Activated gamma-delta T cell treated with anti-CD3 and anti-CD28 coated beads, Interleukin-2, amount 50 U/mL, for 16 hours (primary cell): ENCODE measurements at regions not wholly inside any gene's neighbourhood (a gene's known extent, or its start where the extent isn't known, plus 50 kb on each side); places are given as distances from the start of the nearest gene placed in this dataset.
"Not testable (repeated sequence)": the region's sequence is repeated elsewhere in the genome, so short reads cannot be mapped to it uniquely, and the experiment has no call there.

Experiments used
- DNase-seq: peaks from one replicate; pipeline ENCODE4 v3.0.0-alpha.2; 2020; ENCODE audit warnings: low read depth

DNA sequence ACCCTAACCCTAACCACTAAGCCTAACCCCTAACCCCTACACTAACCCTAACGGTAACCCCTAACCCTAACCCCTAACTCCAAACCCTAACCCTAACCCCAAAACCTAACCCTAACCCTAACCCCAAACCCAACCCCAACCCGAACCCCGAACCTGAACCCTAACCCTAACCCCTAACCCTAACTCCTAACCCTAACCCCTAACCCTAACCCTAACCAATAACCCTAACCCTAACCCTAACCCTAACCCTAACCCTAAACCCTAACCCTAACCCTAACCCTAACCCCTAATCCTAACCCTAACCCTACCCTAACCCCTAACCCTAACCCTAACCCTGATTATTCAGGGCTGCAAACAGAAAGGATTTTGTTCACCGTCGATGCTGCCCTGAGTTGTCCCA lies 144.6 kb upstream of the DUSP22 start:
- DNase-seq: not testable (repeated sequence)

DNA sequence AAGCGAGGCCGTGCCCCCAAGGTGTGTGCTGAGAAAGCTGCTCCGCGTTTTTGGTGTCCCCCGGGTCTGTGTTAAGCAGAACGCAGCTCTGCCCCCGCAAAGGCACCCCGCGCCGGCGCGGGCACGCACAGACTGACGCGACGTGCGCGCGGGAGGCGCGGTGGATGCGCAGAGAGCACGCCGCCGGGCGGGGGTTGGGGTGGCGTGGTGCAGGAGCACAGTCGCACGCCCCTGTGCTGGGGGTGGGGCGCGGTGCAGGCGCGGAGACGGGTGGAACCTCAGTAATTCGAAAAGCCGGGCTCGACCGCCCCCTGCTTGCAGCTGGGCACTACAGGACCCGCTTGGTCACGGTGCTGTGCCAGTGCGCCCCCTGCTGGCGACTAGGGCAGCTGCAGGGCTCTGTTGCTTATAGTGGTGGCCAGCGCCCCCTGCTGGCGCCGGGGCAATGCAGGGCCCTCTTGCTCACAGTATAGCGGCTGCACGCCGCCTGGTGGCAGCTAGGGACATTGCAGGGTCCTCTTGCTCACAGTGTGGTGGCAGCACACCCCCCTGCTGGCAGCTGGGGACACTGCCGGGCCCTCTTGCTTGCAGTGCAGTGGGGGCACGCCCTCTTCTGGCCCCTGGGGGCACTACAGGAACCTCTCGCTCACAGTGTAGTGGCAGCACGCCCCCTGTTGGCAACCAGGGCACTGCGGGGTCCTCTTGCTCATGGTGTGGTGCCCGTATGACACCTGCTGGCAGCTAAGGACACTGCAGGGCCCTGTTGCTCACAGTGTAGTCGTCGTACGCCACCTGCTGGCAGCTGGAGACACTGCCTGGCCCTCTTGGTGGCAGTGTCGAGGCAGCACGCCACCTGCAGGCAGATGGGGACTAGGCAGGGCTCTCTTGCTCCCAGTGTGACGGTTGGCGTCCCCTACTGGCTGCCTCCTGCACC lies 144.0 kb upstream of the DUSP22 start:
- peak; percentile 32 for DNase-seq

DNA sequence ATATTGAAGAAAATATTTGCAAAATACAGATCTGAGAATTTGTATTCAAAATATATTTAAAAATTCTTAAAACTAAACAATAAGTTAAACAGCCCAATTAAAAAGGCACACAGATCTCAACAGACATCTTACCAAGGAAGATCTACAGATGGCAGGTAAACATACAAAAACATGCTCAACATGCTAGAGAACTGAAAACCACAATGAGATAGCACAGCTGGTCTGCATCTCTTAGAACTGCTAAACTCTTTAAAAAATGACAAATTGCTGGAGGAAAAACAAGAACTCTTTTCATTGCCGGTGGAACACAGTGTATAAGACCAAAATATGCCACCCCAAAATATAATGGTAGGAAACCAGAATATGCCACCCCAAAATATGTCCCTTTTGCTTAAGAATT lies 142.1 kb upstream of the DUSP22 start:
- DNase-seq: not testable (repeated sequence)

DNA sequence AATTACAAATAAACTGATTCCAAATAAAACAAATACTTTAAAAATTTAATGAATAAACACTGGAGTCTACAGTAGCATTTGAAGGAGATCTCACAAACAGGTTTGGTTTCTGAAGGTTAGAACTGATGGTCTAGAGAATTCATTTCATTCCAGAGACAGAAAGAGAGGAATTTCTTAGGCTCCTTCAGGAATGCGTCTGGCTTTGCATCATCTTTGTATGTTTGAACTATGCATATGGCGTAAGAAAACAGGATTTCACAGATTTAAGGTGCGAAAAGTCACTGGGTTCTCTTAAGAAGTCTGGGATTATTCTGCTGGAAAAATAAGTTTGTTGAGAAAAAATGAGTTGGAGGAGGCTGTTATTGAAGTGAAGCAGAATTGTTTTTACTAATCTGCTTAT lies 139.9 kb upstream of the DUSP22 start:
- DNase-seq: not testable (repeated sequence)

DNA sequence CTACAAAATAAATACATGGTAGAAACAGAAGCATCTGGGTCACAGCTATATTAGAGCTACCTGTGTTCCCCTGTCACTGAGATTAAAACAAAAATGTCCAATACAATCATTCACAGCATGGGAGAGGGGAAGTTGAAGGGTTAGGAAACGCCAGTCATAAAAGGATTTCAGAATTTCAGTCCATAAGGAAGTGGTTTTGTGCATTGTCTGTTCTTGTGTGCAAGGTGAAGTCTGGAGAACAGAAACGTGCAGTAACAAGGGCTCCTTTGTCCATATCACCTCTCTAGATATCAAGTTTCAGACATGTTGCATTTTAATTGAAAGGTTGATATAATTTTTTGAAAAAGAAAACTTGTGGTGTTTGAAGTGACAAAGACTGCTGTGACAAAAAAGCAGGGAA lies 139.3 kb upstream of the DUSP22 start:
- not testable (repeated sequence) for DNase-seq

DNA sequence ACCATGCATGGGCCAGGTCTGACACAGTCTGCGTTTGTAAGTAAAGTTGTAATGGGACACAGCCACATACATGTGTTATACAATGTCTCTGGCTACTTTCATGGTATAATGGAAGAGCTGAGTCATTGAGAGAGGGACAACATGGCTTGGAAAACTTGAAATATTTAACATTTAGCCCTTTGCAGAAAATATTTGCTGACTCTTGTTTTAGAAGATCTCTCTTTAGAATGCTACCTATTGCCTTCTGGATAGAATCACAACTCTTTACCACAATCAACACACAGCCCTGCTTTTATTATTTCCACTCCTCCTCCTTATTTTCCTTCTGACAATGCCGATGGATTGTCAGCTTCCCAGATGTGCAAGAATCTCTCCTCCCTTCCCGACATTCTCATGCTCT lies 138.4 kb upstream of the DUSP22 start:
- DNase-seq: not testable (repeated sequence)

DNA sequence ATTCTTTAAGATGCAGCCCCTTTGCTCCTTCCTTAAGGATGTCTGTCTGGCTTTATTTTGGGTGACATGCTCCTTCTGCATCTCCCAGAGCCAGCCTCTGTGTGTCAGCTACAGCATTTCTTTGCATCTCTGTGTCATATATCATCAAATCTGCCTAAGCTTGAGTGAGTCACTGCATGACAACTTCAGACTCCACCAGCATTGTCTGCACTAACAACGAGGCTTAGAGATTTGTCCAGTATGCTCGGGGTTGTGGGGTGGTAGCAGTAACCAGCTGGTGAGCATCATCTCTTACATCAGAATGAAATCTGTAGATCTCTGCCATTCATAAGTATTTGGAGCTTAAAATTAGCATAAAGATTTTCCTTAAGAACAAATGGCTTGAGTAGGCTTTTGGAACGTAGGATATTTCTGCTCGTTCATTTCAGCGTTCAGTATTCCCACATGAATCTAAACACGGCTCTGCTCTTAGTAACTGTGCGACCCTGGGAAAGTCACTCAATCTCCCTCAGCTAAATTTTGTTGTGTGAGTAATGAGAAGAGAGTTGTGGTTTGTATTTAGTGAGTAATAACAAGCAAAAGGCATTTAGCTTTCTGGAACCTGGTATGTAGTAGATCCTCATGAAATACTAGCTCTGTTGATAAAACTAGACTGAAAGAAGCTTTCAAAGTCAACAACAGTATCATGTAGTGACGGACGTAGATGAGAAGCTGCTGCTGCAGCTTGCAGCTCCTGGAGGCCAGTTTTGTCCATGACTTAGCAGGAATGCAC lies 137.8 kb upstream of the DUSP22 start:
- DNase-seq: not testable (repeated sequence)

DNA sequence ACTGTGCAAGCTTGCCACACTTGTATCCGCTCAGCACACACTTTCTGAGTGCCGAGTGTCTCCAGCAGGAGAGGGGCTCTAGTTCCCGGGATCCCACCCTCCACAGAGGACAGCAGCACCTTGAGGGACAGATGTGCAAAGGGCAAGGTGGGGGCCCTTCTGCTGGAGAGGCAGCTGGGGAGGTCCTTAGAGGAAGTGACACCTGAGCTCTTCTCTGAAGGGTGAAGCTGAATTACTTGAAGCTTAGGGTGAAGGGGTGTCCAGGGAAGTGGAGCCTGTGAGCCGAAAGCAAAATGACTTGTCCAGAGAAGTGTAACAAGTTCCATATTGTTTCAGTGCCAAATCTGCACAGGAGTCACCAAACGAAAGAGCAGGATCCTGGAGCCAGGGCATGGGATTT lies 136.3 kb upstream of the DUSP22 start:
- no peak for DNase-seq

DNA sequence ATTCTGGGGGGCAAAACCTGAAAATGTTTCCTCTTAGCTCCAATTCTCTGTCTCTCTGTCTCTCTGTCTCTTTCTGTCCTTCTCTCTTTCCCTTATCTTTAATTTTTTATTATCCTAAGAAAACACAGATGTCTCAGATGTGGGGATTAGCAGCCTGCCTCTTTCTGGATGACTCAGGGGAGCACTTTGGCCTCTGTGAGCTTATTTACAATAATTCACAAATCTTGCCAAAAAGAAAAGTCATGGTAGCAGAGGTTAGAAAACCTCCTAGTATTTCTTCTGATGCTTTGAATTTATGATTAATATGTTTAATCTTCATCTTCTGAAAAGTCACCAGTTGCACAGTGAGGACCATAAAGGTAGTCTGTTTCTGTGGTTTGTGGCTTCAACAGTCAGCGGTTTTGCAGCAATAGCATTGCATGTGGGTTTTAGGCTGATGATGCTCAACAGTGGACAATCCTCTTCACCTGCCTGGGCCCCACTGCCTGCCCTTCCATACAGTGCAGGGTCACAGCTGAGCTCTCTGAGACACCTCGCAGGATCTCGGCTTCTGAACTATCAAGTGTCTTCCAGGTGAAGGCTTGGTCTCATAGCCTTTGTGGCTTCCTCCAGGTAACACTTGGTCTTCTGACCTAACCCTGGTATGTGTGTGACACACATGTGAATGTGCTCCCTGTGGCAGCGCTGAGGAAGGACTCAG lies 135.7 kb upstream of the DUSP22 start:
- DNase-seq: not testable (repeated sequence)

DNA sequence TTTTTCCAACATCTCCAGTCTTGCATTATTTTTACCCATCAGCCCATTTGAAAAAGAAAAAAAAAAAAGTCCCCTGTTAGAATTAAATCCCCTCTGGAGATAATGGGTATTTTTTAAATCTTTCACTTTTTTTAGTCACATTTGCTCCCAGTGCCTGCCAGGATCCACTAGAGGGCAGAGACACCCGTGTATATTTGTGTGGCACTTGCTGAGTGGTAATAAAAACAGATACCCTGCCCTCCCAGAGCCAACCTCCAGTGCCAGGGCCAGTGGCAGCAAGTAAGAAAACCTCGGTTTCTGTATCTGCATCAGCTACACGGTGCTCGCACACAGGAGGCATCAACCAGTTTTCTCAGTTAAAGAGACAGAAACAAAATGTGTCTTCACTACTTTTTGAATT lies 135.1 kb upstream of the DUSP22 start:
- not testable (repeated sequence) for DNase-seq

DNA sequence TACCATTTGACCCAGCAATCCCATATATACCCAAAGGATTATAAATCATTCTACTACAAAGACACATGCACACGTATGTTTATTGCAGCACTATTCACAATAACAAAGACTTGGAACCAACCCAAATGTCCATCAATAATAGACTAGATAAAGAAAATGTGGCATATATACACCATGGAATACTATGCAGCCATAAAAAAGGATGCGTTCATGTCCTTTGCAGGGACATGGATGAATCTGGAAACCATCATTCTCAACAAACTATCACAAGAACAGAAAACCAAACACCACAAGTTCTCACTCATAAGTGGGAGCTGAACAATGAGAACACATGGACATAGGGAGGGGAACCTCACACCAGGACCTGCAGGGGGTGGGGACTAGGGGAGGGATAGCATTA lies 130.6 kb upstream of the DUSP22 start:
- not testable (repeated sequence) for DNase-seq

DNA sequence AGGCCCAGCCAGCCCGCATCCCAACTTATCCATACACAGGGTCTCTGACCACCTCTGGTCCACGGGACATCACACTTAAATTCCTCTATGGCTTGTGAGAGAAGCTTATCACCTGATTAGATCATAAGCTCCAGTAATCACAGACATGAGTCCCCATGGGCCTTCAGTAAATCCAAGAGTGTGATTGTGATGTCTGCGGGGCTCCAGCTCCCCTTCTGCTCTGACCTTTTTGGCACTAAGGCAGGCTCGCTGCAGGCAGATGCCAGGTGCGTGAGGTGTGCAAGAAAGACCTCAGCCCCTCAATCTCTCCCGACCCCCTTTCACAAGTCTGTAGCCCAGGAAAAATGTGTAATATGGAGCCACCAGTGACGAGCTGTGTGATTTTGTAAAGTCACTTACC lies 127.6 kb upstream of the DUSP22 start:
- DNase-seq: no peak

DNA sequence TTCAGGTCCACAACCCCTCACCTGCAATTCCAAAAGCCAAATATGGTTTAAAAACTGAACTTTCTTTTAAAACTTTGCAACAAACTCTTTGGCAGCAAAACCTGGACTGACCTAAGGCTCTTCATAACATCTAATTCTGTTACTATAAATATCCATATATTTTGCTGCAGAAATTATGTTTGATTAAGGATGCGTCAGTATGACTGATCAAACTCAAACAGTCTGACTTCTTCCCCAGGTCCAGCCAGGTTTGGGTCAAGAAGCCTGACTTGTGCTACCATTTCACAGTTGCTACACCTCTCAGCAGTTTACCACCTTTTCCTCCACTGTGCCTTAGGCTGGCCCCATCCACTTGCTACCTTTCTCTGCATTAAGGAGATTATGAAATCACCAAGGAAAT lies 127.0 kb upstream of the DUSP22 start:
- DNase-seq: no peak

DNA sequence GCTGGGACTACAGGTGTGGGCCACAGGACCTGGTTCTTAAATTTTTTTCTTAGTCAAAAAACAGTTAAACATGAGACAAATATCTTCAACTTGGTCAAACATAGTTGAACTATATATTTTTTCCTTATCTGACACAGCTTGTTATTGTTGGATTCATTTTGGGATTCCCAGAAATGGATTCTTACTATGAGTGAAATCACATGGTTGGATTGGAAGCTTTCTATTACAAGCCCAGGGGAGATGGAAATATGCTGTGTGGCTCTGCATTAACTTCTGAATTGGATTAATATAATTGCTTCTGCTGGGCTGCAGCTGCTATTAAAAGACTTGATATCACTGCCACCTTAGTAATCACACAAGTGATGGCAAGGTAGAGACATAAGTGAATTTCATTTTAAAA lies 126.4 kb upstream of the DUSP22 start:
- DNase-seq: no peak

DNA sequence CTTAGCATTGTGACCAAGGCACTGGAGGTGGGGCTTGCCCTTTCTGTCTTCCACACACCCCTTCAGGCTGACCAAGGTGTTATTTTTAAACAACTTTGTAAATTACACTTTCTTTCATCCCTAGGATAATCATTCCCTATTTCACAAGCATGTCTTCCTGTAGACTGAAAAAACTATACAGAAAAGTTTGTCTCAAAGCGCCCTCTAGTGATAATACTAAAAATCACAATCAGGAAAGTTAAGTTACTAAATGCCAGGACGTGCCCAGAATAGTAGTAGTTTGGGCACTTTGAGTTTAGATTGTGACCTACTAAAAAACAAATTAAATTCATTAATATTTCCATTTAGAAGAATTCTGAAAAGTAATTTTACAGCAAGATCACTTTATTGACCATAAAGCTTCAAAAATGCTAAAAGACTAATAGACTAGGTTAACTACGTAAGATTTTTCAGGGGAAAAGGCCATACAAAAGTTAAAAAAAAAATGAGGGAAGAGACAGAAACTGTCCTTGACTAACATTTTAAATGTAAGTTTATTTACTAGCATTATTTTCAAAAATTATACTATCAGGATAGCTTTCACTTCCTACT lies 123.3 kb upstream of the DUSP22 start:
- no peak for DNase-seq

DNA sequence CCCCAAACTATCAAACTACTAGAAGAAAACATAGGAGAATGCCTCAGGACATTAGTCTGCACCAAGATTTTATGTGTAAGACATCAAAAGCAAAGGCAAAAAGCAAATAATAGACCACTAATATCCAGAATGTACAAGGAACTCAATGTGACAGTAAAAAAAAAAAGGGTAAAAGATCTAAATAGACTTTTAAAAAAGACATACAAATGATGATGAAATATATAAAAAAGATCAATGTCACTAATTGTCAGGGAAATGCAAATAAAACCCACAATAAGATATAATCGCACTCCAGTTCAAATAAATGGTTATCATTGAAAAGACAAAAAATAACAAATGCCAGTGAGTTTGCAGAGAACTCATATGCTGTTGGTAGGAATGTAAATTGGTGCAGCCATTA lies 118.3 kb upstream of the DUSP22 start:
- no peak for DNase-seq

DNA sequence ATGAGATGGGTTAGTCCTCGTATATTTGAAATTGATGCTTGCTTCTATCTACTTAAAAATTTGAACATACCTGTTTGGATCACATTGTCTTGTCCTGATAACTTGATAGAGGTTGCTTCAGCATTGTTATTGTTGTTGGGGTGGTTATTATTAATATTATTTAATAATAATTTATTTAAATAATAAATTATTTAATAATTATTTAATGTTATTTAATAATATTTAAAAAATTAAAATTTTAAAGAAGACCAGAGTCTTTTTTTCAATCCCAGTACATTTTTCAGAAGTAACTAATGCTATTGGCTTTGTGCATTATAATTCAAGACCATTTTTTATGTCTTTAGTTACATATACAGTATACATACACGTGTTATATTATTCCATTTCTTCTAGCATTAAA lies 116.6 kb upstream of the DUSP22 start:
- no peak for DNase-seq

DNA sequence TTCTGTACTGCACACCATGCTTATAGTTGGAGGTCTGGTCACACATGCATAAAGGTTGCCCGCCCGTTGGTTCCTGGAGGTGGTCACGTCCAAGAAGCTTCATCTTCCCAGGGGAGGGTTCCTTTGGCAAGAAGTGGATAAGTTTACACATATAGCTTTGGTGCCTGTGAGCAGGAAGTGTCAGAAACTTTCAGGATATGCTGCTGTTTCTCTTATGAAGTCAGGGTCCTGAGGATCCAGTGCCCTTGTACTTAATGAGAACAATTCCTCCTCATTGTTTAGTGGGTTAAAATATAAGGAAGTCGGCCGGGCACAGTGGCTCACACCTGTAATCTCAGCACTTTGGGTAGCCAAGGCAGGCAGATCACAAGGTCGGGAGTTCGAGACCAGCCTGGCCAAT lies 115.5 kb upstream of the DUSP22 start:
- no peak for DNase-seq

DNA sequence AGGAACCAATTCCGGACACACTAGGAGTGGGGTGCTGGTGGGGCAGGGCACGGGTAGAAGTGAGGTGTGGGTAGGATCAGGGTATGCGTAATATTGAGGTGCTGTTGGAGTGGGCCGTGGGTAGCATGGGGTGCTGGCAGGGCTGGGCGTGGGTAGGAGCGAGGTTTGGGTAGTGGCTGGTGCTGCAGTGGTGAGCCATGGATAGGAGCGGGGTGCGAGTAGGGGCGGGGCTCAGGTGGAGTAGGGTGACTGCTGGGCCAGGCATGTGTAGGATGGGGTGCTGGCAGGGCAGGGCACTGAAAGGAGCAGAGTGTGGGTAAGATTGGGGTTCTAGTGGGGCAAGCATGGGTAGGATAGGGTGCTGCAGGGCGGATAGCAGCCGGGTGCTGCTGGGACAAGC lies 114.2 kb upstream of the DUSP22 start:
- no peak for DNase-seq

DNA sequence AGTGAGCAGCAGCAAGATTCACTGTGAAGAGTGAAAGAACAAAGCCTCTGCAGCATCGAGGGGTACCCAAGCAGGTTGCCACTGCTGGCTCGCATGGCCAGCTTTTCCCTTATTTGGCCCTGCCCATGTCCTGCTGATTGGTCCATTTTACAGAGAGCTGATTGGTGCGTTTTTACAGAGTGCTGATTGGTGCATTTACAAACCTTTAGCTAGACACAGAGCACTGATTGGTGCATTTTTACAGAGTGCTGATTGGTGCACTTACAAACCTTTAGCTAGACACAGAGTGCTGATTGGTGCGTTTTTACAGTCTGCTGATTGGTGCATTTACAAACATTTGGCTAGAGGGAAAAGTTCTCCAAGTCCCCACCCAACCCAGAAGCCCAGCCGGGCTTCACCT lies 113.4 kb upstream of the DUSP22 start:
- DNase-seq: not testable (repeated sequence)

DNA sequence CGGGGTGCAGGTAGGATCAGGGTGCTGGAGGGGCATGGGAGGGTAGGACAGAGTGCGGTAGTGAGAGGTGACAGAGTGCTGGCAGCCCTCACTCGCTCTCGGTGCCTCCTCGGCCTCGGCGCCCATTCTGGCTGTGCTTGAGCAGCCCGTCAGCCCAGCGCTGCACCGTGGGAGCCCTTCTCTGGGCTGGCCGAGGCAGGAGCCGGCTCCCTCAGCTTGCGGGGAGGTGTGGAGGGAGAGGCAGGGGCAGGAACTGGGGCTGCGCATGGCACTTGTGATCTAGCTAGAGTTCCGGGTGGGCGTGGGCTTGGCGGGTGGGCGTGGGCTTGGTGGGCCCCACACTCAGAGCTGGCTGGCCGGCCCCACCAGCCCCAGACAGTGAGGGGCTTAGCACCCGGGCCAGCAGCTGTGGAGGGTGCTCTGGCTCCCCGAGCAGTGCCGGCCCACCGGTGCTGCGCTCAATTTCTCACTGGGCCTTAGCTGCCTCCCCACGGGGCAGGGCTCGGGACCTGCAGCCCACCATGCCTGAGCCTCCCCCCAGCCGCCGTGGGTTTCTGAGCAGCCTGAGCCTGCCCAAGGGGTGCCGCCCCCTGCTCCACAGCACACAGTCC lies 112.8 kb upstream of the DUSP22 start:
- no peak for DNase-seq
